Activated T-helper 17 cell treated with anti-CD3 and anti-CD28 coated beads, Interleukin-2, amount 50 U/mL, for 72 hours (primary cell): ENCODE measurements at regions not wholly inside any gene's neighbourhood (a gene's known extent, or its start where the extent isn't known, plus 50 kb on each side); places are given as distances from the start of the nearest gene placed in this dataset.
"Not testable (repeated sequence)": the region's sequence is repeated elsewhere in the genome, so short reads cannot be mapped to it uniquely, and the experiment has no call there.

Experiments
- ATAC-seq: fragments of 150-1000 bp; cut with Tn5 transposase; replicated peaks from 2 replicates; pipeline ENCODE4 v1.10.0; 2021; ENCODE audit warnings: mild to moderate bottlenecking, moderate library complexity
- H3K27ac Mint-ChIP-seq: one replicate; pipeline ENCODE4 v1.8.0; 2022; ENCODE audit warnings: mixed read lengths
- H3K27me3 Mint-ChIP-seq: one replicate; pipeline ENCODE4 v1.8.0; 2022; ENCODE audit warnings: mixed read lengths
- H3K36me3 Mint-ChIP-seq: one replicate; pipeline ENCODE4 v1.8.0; 2022; ENCODE audit warnings: low read depth, mild to moderate bottlenecking, mixed read lengths
- H3K4me1 Mint-ChIP-seq: one replicate; pipeline ENCODE4 v1.8.0; 2022; ENCODE audit warnings: mixed read lengths
- H3K4me3 Mint-ChIP-seq: one replicate; pipeline ENCODE4 v1.8.0; 2022; ENCODE audit warnings: mild to moderate bottlenecking, mixed read lengths
- H3K9me3 Mint-ChIP-seq: one replicate; pipeline ENCODE4 v1.8.0; 2022; ENCODE audit warnings: mixed read lengths

GRCh38 chr18:15000119-15001037, 252.4 kb downstream of the ANKRD30B start:
- H3K4me1 Mint-ChIP-seq, H3K27me3 Mint-ChIP-seq, ATAC-seq, H3K9me3 Mint-ChIP-seq, H3K4me3 Mint-ChIP-seq, H3K27ac Mint-ChIP-seq, H3K36me3 Mint-ChIP-seq: not testable (repeated sequence)

- not testable (repeated sequence) for H3K36me3 Mint-ChIP-seq, H3K27ac Mint-ChIP-seq, ATAC-seq, H3K9me3 Mint-ChIP-seq, H3K4me1 Mint-ChIP-seq, H3K4me3 Mint-ChIP-seq, H3K27me3 Mint-ChIP-seq
Observed at GRCh38 chr18:15001038-15001794, 253.2 kb downstream of the ANKRD30B start.

- H3K4me1 Mint-ChIP-seq, H3K36me3 Mint-ChIP-seq, H3K9me3 Mint-ChIP-seq, H3K27ac Mint-ChIP-seq, H3K4me3 Mint-ChIP-seq, H3K27me3 Mint-ChIP-seq, ATAC-seq: not testable (repeated sequence)
Observed at GRCh38 chr18:15001795-15002107, 253.8 kb downstream of the ANKRD30B start.

GRCh38 chr18:15002765-15003164, 254.8 kb downstream of the ANKRD30B start:
- not testable (repeated sequence) for ATAC-seq

GRCh38 chr18:15003231-15003630, 255.3 kb downstream of the ANKRD30B start:
- H3K9me3 Mint-ChIP-seq, H3K27ac Mint-ChIP-seq, H3K36me3 Mint-ChIP-seq, H3K27me3 Mint-ChIP-seq, H3K4me1 Mint-ChIP-seq, H3K4me3 Mint-ChIP-seq, ATAC-seq: not testable (repeated sequence)

More at GRCh38 chr18:15002765-15003164, 254.8 kb downstream of the ANKRD30B start:
- not testable (repeated sequence) for H3K9me3 Mint-ChIP-seq, H3K27ac Mint-ChIP-seq, H3K4me3 Mint-ChIP-seq, H3K27me3 Mint-ChIP-seq, H3K36me3 Mint-ChIP-seq, H3K4me1 Mint-ChIP-seq

- not testable (repeated sequence) for H3K27me3 Mint-ChIP-seq, H3K4me1 Mint-ChIP-seq, H3K27ac Mint-ChIP-seq, H3K4me3 Mint-ChIP-seq, H3K9me3 Mint-ChIP-seq, H3K36me3 Mint-ChIP-seq, ATAC-seq
Observed at GRCh38 chr18:15003636-15004269, 255.8 kb downstream of the ANKRD30B start.

- not testable (repeated sequence) for H3K36me3 Mint-ChIP-seq, H3K4me3 Mint-ChIP-seq, H3K9me3 Mint-ChIP-seq, H3K4me1 Mint-ChIP-seq, H3K27me3 Mint-ChIP-seq, H3K27ac Mint-ChIP-seq, ATAC-seq
Observed at GRCh38 chr18:15004270-15004973, 256.4 kb downstream of the ANKRD30B start.

GRCh38 chr18:15005313-15006130, 257.6 kb downstream of the ANKRD30B start:
- Mint-ChIP-seq H3K27me3 (peaks cover 4% of the 10 kb centered on the region), H3K9me3 (no peaks in the 10 kb centered on the region), H3K4me3 (no peak overlapping the region), H3K36me3 (no peaks in the 10 kb centered on the region), H3K27ac (no peak overlapping the region), H3K4me1 (no peaks in the 10 kb centered on the region)
- no peak for ATAC-seq

- not testable (repeated sequence) for H3K9me3 Mint-ChIP-seq, ATAC-seq, H3K27me3 Mint-ChIP-seq, H3K27ac Mint-ChIP-seq, H3K4me1 Mint-ChIP-seq, H3K36me3 Mint-ChIP-seq, H3K4me3 Mint-ChIP-seq
Observed at GRCh38 chr18:15006616-15007015, 258.6 kb downstream of the ANKRD30B start.

GRCh38 chr18:15026041-15026440, 278.1 kb downstream of the ANKRD30B start:
- H3K36me3 Mint-ChIP-seq, H3K27me3 Mint-ChIP-seq, H3K9me3 Mint-ChIP-seq, H3K4me1 Mint-ChIP-seq, ATAC-seq, H3K4me3 Mint-ChIP-seq, H3K27ac Mint-ChIP-seq: not testable (repeated sequence)

GRCh38 chr18:15028037-15028436, 280.1 kb downstream of the ANKRD30B start:
- H3K36me3 Mint-ChIP-seq, H3K4me3 Mint-ChIP-seq, H3K27ac Mint-ChIP-seq, H3K4me1 Mint-ChIP-seq, H3K9me3 Mint-ChIP-seq, H3K27me3 Mint-ChIP-seq, ATAC-seq: not testable (repeated sequence)

- H3K27me3 Mint-ChIP-seq, H3K9me3 Mint-ChIP-seq, H3K4me3 Mint-ChIP-seq, ATAC-seq, H3K27ac Mint-ChIP-seq, H3K4me1 Mint-ChIP-seq, H3K36me3 Mint-ChIP-seq: not testable (repeated sequence)
Observed at GRCh38 chr18:15060279-15060880, 312.4 kb downstream of the ANKRD30B start.

- H3K9me3 Mint-ChIP-seq, H3K4me1 Mint-ChIP-seq, ATAC-seq, H3K27ac Mint-ChIP-seq, H3K36me3 Mint-ChIP-seq, H3K27me3 Mint-ChIP-seq, H3K4me3 Mint-ChIP-seq: not testable (repeated sequence)
Observed at GRCh38 chr18:15061289-15061896, 313.4 kb downstream of the ANKRD30B start.
